Stimulated activated CD8-positive, alpha-beta memory T cell treated with anti-CD3 and anti-CD28 coated beads, Interleukin-2, amount 100 ng/mL, for 1 hour (primary cell): ENCODE measurements at regions not wholly inside any gene's neighbourhood (a gene's known extent, or its start where the extent isn't known, plus 50 kb on each side); places are given as distances from the start of the nearest gene placed in this dataset.
"Not testable (repeated sequence)": the region's sequence is repeated elsewhere in the genome, so short reads cannot be mapped to it uniquely, and the experiment has no call there.

Source experiments
- DNase-seq, 2 donors: peaks; one replicate each; pipeline ENCODE4 v3.0.0-alpha.2; 2020; ENCODE audit warnings: low read depth in 2 of 2

DNA sequence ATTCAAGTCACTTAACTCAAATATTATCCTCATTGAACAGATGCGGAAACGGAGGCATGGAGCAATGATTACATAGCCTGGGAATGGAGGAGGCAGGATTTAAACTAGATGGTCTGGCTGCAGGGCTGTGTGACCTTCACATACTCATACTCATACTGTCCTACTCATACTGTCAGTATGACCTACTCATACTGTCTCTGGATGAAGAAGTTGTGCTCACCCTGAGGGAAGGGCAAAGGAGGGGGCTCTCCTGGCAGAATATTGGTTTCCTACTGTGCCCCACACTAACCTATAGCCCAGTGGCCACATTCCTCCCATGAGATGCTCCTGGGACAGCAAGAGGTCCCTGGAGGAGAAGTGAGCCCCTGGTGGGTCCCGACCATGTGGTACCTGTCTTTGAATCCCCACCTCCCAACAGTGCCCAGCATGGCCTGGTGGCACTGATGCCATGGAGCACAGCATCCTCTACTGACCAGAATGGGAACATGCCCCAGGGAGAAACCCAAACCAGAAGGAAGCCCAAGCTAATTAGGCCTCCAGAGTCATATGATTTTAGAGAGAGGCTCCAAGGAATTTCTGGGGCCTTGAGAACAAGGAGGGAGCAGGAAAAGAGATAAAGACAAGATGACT is 197.3 kb upstream of the SDK2 start:
- no peak for DNase-seq

DNA sequence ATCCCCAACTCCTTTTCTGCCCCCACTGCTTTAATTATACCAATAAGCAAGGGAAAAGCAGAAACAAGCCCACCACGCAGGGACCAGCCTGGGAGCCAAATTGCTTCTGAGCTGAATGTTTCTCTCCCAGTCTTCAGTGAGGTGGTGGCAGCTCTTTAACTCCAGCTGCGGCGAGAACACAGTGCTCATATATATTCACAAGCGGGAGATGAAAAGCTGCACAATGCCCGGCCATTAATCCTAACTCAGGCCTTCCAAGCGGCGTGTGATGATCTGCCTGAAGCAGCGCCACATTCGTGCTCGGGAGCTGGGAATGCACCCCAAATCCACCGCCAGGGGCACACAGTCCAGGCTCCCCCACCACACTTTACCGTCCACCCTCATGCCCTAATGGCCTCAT is 203.7 kb upstream of the SDK2 start:
- DNase-seq = no peak

DNA sequence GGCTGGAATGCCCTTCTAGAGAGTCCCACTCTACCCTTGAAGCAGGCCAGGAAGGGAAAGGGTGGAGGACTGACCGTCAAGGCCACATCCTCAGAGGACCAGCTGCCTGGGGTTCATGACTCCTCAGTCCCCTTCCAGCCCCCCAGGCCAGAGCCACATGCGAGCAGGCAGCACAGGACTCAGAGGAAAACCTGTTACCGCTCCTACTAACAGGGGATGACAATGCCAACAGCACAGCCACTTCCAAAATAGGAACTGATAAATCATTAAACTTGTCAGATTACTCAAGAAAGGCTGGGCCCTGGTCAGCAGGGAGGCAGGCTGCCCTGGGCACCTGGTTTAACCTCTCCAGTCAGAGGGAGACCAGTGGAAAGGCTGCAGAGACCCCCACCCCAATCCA is 206.2 kb upstream of the SDK2 start:
- DNase-seq = no peak

DNA sequence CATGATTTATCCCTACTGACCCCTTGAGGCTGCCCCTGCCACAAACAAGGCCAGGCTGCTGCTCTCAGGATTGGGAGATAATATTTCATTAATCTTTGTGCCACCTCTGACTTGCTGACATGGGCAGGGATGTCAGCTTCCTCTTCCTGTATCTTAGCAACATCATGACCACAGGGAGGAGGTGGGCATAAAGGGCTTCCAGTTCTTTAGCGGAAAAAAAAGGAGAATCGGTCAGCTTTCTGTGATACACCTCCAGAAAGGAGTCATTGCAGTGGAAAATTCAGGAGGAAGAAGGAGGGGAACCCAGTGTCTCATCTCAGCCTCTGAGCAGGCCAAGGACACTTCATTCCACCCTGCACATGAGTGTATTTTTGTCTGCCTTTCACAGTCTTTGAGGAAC is 206.8 kb upstream of the SDK2 start:
- DNase-seq = no peak

DNA sequence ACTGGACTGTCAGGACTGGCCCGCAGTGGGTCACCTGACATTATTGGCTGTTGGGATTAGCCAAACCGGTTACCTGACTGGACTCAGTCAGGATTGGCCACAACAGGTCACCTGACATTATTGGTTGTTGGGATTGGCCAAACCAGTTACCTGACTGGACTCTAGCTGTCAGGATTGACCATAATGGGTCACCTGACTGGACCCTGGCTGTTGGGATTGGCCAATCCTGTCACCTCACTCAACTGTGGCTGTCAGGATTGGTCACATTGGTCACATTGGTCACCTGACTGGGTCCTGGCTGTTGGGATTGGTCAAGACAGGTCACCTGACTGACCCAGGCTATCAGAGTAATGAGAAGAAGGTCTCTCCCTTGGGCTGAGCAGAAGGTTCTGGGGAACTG is 207.7 kb upstream of the SDK2 start:
- no peak for DNase-seq

DNA sequence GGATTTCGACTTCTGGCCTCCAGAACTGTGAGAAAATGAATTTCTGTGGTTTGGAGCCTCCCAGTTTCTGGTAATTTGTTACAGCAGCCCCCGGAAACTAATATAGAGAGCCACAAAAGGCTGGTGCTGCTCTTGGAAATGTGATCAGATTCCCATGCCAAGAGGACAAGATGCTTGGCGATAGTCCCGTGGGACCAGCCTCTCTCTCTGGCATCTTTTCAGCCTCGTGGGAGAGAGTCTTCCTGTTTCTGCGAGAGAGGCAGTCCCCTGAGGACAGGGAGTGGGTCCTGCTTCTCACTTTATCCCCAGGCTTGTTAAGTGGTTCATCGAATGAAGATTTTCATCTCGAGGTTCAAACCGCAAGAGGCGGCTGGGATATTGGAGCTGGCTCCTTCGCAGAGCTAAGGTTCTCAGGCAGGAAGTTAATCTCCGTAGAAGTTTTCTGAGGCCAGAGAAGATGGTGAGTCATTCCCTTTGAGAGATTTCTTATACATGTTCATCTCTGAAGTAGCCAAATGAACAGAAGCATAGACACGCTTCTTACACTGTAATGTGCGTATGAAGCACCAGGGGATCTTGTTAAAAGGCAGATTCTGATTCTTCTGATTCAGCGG is 211.6 kb upstream of the SDK2 start:
- no peak for DNase-seq

DNA sequence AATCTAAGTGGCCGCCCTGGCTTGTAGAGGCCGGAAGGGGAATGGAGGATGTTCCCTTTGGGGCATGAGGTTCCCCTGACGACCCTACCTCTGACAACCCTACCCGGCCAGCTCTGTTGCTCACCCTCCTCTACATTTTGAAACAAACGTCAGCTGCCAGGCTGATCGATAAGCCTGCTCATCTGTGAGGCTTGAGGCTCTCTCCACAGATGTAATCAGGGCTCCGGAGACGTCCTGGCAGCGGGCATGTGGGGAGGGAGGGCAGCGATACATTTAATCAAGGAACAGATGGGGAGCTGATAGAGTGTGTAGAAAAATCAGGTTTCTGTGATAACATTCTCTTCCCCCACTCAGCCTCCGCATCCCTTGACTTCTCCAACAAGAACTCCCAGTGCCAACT is 212.3 kb upstream of the SDK2 start:
- DNase-seq = no peak

DNA sequence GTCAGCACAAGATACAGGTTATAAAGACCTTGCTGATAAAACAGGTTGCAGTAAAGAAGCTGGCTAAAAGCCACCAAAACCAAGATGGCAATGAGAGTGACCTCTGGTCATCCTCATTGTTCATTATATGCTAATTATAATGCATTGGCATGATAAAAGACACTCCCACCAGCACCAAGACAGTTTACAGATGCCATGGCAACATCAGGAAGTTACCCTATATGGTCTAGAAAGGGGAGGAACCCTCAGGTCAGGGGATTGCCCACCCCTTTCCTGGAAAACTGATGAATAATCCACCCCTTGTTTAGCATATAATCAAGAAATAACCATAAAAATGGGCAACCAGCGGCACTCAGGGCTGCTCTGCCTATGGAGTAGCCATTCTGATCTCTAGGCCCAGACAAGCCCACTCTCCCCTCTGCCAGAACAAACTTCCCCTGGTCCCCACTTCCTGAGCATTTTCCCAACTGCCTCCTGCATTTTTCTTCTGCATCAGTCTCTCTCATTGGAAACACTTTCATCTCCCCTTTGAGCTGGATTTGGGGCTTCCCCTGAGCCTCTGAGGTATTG is 215.3 kb upstream of the SDK2 start:
- DNase-seq = not testable (repeated sequence)

DNA sequence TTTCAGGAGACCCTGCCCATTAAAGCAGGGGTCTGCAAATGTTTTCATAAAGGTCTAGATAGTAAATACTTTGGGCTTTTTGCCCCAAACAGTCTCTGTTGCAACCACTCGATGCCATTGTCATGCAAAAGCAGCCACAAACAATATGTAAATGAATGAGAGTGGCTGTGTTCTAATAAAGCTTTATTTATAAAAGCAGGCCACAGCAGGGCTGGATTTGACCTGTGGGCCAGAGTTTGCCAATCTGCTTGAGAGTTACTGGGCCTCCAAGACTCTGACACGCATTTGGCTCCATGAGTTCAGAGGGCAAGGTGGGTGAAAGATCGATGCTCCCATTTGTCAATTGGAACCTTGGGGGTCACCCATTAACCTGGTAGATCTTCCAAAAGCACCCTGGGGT is 217.3 kb upstream of the SDK2 start:
- no peak for DNase-seq

DNA sequence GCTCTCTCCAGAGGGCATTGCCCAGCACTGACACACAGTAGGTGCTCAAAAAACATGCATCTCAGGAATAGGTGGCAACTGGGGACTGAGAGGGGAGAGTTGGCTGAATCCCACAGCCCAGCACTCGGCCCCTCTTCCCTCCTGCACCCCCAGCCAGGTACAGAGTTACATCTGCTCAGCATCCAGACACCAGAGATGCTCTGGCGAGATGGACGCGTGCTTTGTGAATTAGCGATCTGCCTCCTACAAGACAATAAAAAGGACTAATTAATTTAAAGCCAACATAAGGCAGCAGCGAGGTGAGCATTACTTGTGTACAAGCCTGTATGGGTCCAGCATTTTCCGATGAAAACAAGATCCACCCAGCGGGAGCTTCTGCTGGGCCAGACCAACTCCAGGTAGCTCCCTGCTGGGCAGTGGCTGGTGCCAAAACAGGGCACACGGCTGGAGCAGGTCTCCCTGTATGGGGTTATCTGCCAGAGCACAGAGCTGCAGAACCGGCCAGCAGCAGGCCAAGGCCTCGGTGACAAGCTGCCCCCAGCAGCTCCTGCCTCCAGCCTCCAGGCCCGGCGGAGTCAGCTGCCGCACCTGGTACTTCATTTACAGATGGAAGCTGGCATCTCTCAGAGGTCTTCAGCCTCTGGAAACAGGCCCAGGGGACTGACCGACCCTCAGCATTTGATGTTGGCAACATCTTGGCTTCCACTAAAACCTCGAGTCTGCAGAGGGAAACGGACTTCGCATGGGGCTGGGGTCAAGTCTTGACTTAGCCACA is 219.7 kb upstream of the SDK2 start:
- DNase-seq = no peak

DNA sequence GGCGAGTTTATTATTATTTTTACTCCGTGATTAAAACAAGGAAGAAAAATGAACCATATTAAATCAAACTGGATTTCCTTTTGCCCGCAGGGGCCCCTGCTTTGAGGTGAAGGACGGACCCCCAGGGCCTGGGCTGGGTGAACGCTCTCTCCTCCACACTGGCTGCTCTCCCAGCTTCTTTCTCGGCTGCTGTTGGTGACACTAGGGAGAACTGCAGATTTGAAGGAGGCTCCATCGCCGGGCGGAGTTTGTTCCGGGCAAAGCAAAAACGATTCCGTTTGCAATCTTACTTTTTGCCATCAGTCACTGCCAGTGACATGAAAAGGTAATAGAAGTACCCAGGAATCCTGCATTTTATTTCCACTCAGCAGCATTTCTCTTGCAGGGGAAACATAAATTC is 221.6 kb upstream of the SDK2 start:
- no peak for DNase-seq

DNA sequence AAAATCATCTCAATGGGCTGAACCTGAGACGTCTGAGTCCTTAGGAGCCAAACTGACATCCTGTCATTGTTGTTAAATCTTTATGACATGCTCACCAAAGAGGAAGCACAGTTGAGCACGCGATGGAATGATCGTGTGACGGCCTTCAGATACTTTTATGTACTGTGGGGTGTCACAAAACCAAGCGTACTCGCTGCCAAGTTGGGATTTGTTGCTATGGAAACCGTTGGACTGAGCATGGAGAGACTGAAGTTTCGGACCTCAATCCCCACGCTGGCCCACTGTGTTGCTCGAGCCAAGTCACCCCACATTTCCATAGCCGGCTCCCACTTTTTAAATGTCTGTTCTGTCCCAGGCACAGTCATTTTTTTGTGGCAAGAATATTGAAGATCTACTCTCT is 222.8 kb upstream of the SDK2 start:
- no peak for DNase-seq

DNA sequence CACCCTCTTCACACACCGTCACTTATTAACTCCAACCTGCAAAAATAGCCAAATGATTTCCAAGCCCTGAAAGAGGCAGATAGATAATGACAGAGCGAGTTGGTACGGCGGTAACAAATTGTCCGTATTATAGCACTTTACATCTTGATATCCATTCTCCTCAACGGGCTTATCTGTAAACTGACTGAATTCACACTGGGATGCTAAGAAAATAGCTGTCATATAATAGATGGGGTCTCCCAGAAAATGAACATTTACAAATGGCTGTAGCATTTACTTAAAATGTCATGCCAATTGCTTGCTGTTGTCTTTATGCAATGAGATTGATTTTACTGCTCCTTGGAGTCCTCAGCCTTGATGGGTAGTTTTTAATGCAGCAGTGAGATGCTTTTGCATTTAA is 225.8 kb upstream of the SDK2 start:
- no peak for DNase-seq

DNA sequence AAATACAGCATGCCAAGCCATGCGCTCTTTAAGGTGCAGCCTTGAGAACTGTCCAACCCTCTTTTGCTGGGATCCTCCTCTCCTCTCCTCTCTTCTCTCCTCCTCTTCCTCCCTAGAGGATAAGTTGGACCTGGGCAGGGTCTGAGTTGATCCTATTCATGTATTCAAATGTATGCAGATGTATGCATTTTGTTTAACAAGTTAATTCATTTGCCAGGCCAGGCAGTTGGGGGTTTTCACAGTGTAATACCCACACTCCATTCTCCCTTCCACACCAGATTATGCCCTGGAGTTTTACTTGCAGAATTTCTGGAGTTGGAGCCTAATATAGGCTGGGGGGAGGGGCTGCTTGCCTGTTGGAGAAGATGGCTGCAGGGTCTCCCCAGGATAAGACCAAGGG is 226.2 kb upstream of the SDK2 start:
- DNase-seq = no peak

DNA sequence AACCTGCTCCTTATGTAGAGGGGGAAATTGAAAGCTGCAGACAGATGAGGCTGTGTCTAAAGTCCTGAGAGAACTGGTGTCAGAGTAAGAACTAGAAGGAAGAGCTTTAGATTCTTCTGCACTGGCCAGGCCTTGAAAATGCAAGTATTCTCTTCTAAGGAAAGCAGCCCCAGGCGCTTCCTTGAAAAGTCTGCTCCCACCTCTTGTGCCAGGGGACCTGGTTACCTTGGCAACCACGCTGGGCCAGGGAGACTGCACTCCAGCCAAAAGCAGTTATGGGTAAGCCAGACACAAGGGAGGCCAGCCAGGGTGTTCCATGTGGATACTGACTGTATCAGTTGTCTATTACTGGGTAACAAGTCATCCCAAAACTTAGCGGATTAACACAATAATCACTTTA is 228.6 kb upstream of the SDK2 start:
- no peak for DNase-seq

DNA sequence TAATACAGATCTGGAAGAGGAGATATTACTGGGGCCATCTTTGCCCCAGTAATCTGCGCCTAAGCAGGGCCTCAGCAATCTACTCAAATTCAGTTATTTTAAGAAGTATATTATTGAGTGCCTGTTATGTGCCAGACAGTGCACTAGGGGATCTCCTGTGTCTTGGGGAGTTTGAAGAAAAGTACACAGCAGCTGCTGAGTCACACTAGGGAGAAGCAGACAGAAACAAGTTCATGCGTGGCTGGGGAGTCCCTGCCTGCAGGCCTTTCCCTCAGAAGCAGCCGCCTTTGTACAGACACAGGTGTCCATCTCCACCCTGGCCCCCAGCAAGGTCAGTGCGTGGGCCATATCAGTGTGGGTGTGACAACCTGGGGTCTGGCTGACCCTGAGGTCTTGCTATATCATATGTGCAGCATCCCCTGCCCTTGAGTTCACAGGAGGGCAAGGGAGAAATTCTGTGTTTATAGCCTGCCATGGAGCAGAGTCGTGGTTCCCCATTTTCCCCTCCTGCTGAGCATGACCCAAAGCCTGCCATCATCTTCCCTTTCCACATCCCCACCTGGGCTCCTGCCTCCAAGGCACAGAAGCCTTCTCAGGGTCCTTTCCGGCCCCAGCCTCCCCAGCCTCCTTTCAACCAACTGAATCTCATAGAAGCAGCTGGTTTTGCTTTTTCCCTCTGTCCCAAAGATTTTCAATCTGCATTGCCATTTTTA is 229.9 kb upstream of the SDK2 start:
- DNase-seq = no peak

DNA sequence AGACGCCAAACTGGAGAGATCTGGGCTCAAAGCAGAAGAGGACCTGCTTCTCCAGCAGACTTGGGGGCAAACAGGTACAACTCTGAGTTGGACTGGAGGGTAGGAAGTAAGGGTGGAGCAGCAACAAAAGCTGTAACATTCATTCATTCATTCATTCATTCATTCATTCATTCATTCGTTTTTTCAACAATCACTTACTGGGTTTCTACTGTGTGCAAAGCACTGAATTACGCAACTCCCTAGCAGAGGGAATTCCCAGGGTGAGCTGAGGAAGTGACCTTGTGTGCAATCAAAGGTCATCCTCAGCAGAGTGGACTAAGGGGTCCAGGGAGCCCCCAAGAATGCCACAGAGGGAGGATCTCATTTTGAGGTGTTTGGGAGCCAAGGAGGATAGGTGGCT is 231.1 kb upstream of the SDK2 start:
- no peak for DNase-seq

DNA sequence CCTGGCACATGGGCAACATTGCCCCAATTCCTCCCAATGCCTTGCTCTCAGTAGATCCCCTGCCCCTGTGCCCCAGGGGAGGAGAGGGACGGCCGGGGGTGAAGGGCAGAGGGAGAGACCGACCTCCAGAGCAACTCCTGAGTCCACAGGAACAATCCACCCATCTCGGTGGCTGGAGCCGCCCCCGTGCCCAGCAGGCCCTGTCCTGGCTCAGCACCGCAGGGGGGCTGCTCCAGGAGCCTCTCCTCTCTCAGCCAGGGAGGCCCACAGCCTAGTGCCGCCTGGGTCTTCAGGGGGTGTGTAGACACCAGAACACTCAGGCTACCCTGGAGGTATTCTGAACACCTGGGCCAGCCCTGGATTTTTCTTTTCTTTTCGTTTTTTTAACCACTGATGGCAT is 233.7 kb upstream of the SDK2 start:
- no peak for DNase-seq

DNA sequence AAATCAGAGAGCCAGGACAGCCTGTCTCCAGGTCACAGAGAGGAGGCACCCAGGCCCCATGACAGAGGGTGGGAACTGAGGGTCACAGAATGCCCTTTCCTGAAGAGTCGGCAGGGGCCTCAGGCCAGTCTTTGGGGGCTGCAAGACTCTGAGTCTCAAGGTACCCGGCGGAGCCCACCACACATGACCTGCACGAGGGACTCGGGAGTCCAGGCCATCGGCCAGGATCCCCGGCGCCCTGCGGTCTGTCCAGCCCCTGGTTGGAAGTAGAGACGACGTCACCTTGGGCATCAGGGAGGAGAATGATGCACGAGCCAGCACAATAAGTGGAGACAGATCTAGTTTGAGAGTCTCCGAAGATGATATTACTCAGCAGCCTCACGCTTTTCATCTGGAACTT is 234.7 kb upstream of the SDK2 start:
- DNase-seq = no peak

DNA sequence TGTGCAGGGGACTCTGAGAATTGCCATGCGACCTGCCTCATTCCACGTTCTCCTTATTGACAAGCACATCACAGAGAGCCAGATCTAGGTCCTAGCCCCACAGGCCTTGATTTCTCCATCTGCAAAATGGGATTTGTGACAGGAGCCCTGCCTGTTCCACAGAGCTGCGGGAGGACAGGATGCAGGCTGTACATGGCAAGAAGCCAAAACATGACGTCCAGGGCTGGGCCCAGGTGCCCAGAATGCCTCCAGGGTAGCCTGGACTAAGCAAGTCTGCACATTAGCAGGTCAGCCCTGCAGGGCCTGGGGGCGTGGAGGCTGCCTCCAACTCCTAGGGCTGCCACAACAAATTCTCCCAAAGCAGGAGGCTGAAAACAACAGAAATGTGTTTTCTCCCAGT is 235.7 kb upstream of the SDK2 start:
- no peak for DNase-seq

DNA sequence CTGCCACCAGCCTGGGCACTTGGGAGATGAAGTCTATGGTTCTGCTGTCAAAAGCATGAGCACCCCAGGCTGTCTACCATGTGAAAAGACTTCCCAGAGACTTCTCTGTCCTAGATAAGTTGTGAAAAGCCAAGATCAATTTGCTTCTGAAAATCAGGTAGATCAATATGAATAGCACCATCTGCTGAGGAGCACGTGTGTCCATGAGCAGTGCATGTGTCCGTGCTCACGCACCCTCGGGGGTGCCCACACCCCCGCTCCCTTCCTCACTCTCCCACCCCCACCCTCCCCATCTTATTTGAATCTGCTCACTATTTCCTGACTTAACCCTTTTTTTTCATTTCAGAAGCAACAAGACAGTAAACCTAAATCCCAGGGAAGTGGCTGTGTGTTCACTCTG is 238.3 kb upstream of the SDK2 start:
- DNase-seq = no peak

DNA sequence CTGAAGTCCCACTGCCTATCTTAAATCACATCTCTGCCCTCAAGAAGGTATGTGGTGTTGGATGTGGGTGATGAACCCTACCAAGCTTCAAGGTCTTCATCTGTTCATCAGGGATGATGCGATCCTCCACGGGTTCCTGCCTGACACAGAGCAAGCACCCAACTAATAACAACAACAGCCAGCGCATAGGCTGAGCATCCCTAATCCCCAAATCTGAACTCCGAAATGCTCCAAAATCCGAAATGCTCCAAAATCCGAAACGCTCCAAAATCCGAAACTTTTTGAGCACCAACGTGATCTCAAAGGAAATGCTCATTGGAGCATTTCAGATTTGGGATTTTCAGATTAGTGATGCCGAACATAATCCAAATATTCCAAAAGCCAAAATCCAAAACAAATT is 238.9 kb upstream of the SDK2 start:
- no peak for DNase-seq

DNA sequence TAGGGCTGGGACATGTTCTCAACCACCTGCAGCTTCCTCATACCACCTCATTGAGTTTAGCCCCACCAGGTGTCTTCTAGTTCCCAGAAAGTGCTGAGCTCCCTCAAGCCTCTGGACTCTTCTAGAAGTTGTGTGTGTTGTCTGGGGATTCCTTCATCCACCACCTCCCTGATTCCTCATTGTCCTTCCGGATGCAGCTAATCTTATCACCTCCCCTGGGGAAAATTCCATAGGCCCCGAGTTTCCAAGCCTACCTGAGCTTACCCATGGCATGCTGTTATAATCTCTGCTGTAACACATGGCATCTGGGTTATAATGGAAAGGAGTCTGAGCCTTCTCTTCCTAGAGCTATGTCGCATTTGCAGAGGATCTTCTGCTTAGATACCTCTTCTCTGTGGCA is 243.5 kb upstream of the SDK2 start:
- no peak for DNase-seq
